GM18519 (cell line): ENCODE measurements at regions not wholly inside any gene's neighbourhood (a gene's known extent, or its start where the extent isn't known, plus 50 kb on each side); places are given as distances from the start of the nearest gene placed in this dataset.

Experiments
- ATAC-seq: cut with Tn5 transposase; IDR thresholded peaks from one replicate; pipeline ENCODE4 v1.9.1; 2021; ENCODE audit warnings: mild to moderate bottlenecking, moderate library complexity; ENCODE audit not compliant: unreplicated experiment, low FRiP score

- no peak for ATAC-seq
Observed at GRCh38 chr4:129167640-129168260, 71.8 kb downstream of the C4orf33 start.

- ATAC-seq = no peak
Observed at GRCh38 chr4:129172181-129172580, 76.2 kb downstream of the C4orf33 start.

GRCh38 chr4:129176864-129177263, 80.9 kb downstream of the C4orf33 start:
- ATAC-seq = no peak

GRCh38 chr4:129179276-129179675, 83.3 kb downstream of the C4orf33 start:
- no peak for ATAC-seq

GRCh38 chr4:129189630-129190029, 93.7 kb downstream of the C4orf33 start:
- no peak for ATAC-seq

- no peak for ATAC-seq
Observed at GRCh38 chr4:129193357-129194100, 97.6 kb downstream of the C4orf33 start.

- no peak for ATAC-seq
Observed at GRCh38 chr4:129208481-129208880, 112.5 kb downstream of the C4orf33 start.

GRCh38 chr4:129213692-129214091, 117.7 kb downstream of the C4orf33 start:
- no peak for ATAC-seq

GRCh38 chr4:129218360-129218759, 122.4 kb downstream of the C4orf33 start:
- no peak for ATAC-seq

- no peak for ATAC-seq
Observed at GRCh38 chr4:129218897-129219296, 122.9 kb downstream of the C4orf33 start.

GRCh38 chr4:129220254-129220653, 124.3 kb downstream of the C4orf33 start:
- ATAC-seq = no peak

GRCh38 chr4:129223945-129224344, 128.0 kb downstream of the C4orf33 start:
- no peak for ATAC-seq

- ATAC-seq = no peak
Observed at GRCh38 chr4:129230846-129231245, 134.9 kb downstream of the C4orf33 start.

- no peak for ATAC-seq
Observed at GRCh38 chr4:129231945-129232588, 136.1 kb downstream of the C4orf33 start.

GRCh38 chr4:129232589-129233337, 136.8 kb downstream of the C4orf33 start:
- ATAC-seq = no peak

- no peak for ATAC-seq
Observed at GRCh38 chr4:129233691-129234090, 137.7 kb downstream of the C4orf33 start.

- no peak for ATAC-seq
Observed at GRCh38 chr4:129236351-129236750, 140.4 kb downstream of the C4orf33 start.

- ATAC-seq = no peak
Observed at GRCh38 chr4:129239088-129239487, 143.1 kb downstream of the C4orf33 start.

- ATAC-seq = no peak
Observed at GRCh38 chr4:129240816-129241215, 144.9 kb downstream of the C4orf33 start.

- ATAC-seq = no peak
Observed at GRCh38 chr4:129246145-129246544, 150.2 kb downstream of the C4orf33 start.

GRCh38 chr4:129246910-129247461, 151.0 kb downstream of the C4orf33 start:
- ATAC-seq = no peak
